OCI-LY1 (cell line): ENCODE measurements at regions not wholly inside any gene's neighbourhood (a gene's known extent, or its start where the extent isn't known, plus 50 kb on each side); places are given as distances from the start of the nearest gene placed in this dataset.

Experiments used
- H2AFZ ChIP-seq: fragments of 200-600 bp; sonication (generic), shearing (Covaris generic); 2 replicates; pipeline ENCODE4 v1.6.0; 2014; ENCODE audit warnings: antibody characterized with exemption, mild to moderate bottlenecking, low read length
- H3F3A ChIP-seq: fragments of 200-600 bp; sonication (generic), shearing (Covaris generic); 2 replicates; pipeline ENCODE4 v1.6.0; 2014; ENCODE audit warnings: mild to moderate bottlenecking, antibody characterized with exemption, low read length, moderate library complexity; ENCODE audit not compliant: insufficient read depth
- H3K27ac ChIP-seq: fragments of 200-600 bp; sonication (generic); 2 replicates; pipeline ENCODE4 v1.5.1; 2014; ENCODE audit warnings: low read length, mixed run types, mild to moderate bottlenecking, low read depth; ENCODE audit not compliant: poor library complexity, severe bottlenecking
- H3K27me3 ChIP-seq: fragments of 200-600 bp; sonication (generic); 2 replicates; pipeline ENCODE4 v1.6.0; 2014; ENCODE audit warnings: antibody characterized with exemption, mild to moderate bottlenecking, low read length, moderate library complexity; ENCODE audit not compliant: insufficient read depth
- H3K36me3 ChIP-seq: fragments of 200-600 bp; sonication (generic); 2 replicates; pipeline ENCODE4 v1.6.1; 2014; ENCODE audit warnings: mild to moderate bottlenecking, antibody characterized with exemption, low read length, moderate library complexity, mixed read lengths; ENCODE audit not compliant: insufficient read depth
- H3K4me1 ChIP-seq: fragments of 200-600 bp; sonication (generic); 2 replicates; pipeline ENCODE4 v1.5.1; 2014; ENCODE audit warnings: mild to moderate bottlenecking, low read length, moderate library complexity; ENCODE audit not compliant: insufficient read depth, severe bottlenecking
- H3K4me2 ChIP-seq: fragments of 200-600 bp; sonication (generic), shearing (Covaris generic); 2 replicates; pipeline ENCODE4 v1.6.1; 2014; ENCODE audit warnings: low read length
- H3K4me3 ChIP-seq: fragments of 200-600 bp; sonication (generic); 2 replicates; pipeline ENCODE4 v1.5.1; 2014; ENCODE audit warnings: low read length, low read depth, mild to moderate bottlenecking, mixed read lengths; ENCODE audit not compliant: poor library complexity, severe bottlenecking
- H3K79me2 ChIP-seq: fragments of 200-600 bp; shearing (Covaris generic); 2 replicates; pipeline ENCODE4 v1.6.1; 2016; ENCODE audit warnings: mixed run types, low read length, mixed read lengths; ENCODE audit not compliant: insufficient read depth
- H3K9ac ChIP-seq: fragments of 200-600 bp; sonication (generic), shearing (Covaris generic); 2 replicates; pipeline ENCODE4 v1.6.1; 2014; ENCODE audit warnings: mild to moderate bottlenecking, low read length, mixed read lengths
- H3K9me2 ChIP-seq: fragments of 200-600 bp; sonication (generic), shearing (Covaris generic); 2 replicates; pipeline ENCODE4 v1.6.1; 2014; ENCODE audit warnings: low read depth, mild to moderate bottlenecking, low read length, mixed read lengths
- H3K9me3 ChIP-seq: fragments of 200-600 bp; shearing (Covaris generic); 2 replicates; pipeline ENCODE4 v1.6.1; 2014; ENCODE audit warnings: low read length, mixed read lengths
- H4K20me1 ChIP-seq: fragments of 200-600 bp; sonication (generic), shearing (Covaris generic); 2 replicates; pipeline ENCODE4 v1.6.0; 2016; ENCODE audit warnings: mild to moderate bottlenecking, low read length; ENCODE audit not compliant: insufficient read depth
- CTCF ChIP-seq: fragments of 200-600 bp; sonication (generic), shearing (Covaris generic); IDR thresholded peaks from 2 replicates; pipeline ENCODE4 v1.5.1; 2017; ENCODE audit warnings: mild to moderate bottlenecking, antibody characterized with exemption, low read length, moderate library complexity, mixed read lengths
- EZH2 ChIP-seq: fragments of 200-600 bp; sonication (generic), shearing (Covaris generic); IDR thresholded peaks from 2 replicates; pipeline ENCODE4 v1.8.0; 2017; ENCODE audit warnings: borderline replicate concordance, mixed run types, mild to moderate bottlenecking, antibody characterized with exemption, low read length, moderate library complexity, mixed read lengths

GRCh38 chr3:104523136-104523535, 843.6 kb upstream of the ALCAM start:
- H3K4me1 ChIP-seq = peaks cover 93% of the 10 kb centered on the region
- H3K4me2 ChIP-seq = peak overlapping the region; percentile 80
- H3K27ac ChIP-seq = peak overlapping the region; percentile 98
- H4K20me1 ChIP-seq = no peaks in the 10 kb centered on the region
- peak overlapping the region; percentile 54 for H3K4me3 ChIP-seq
- H3K79me2 ChIP-seq = no peaks in the 10 kb centered on the region
- no peaks in the 10 kb centered on the region for H3K9me2 ChIP-seq
- TF ChIP-seq CTCF = no peak
- TF ChIP-seq EZH2 = no peak
- H3K36me3 ChIP-seq = peaks cover 8% of the 10 kb centered on the region; the same call in 1 of the 2 replicates
- peaks cover 10% of the 10 kb centered on the region; the same call in 1 of the 2 replicates for H3F3A ChIP-seq
- H3K27me3 ChIP-seq = no peaks in the 10 kb centered on the region
- no peaks in the 10 kb centered on the region for H3K9me3 ChIP-seq
- peak overlapping the region; percentile 40 for H2AFZ ChIP-seq
- H3K9ac ChIP-seq = peak overlapping the region; percentile 74

GRCh38 chr3:104526901-104527401, 839.8 kb upstream of the ALCAM start:
- TF ChIP-seq EZH2 (no peak), CTCF (no peak)
- no peaks in the 10 kb centered on the region for H3K79me2 ChIP-seq
- H3K4me2 ChIP-seq = peak overlapping the region; percentile 69
- H4K20me1 ChIP-seq = no peaks in the 10 kb centered on the region
- no peak overlapping the region for H2AFZ ChIP-seq
- no peaks in the 10 kb centered on the region for H3K9me2 ChIP-seq
- peak overlapping the region; percentile 53 for H3K4me3 ChIP-seq
- H3F3A ChIP-seq = peaks cover 10% of the 10 kb centered on the region; the same call in 1 of the 2 replicates
- no peaks in the 10 kb centered on the region for H3K27me3 ChIP-seq
- H3K9me3 ChIP-seq = peaks cover 3% of the 10 kb centered on the region; the same call in 1 of the 2 replicates
- peaks cover 58% of the 10 kb centered on the region for H3K4me1 ChIP-seq
- H3K36me3 ChIP-seq = no peaks in the 10 kb centered on the region; the same call in 1 of the 2 replicates
- peak overlapping the region; percentile 98 for H3K27ac ChIP-seq
- H3K9ac ChIP-seq = peak overlapping the region; percentile 49

GRCh38 chr3:104530934-104531333, 835.8 kb upstream of the ALCAM start:
- Histone ChIP-seq H3K9ac (no peak overlapping the region), H2AFZ (no peak overlapping the region), H3K4me3 (no peak overlapping the region), H4K20me1 (no peaks in the 10 kb centered on the region), H3K79me2 (no peaks in the 10 kb centered on the region), H3K4me1 (peaks cover 18% of the 10 kb centered on the region), H3K9me3 (peaks cover 15% of the 10 kb centered on the region; the same call in 1 of the 2 replicates), H3K27me3 (no peaks in the 10 kb centered on the region), H3K4me2 (no peak overlapping the region), H3F3A (no peaks in the 10 kb centered on the region), H3K9me2 (no peaks in the 10 kb centered on the region), H3K27ac (no peak overlapping the region), H3K36me3 (no peaks in the 10 kb centered on the region; the same call in 1 of the 2 replicates)
- TF ChIP-seq CTCF (no peak), EZH2 (no peak)
